ENCODE measurements at regions not wholly inside any gene's neighbourhood (a gene's known extent, or its start where the extent isn't known, plus 50 kb on each side); places are given as distances from the start of the nearest gene placed in this dataset.

GRCh38 chr2:18106841-18107240 is 228.4 kb downstream of the KCNS3 start:
- H4K20me1 ChIP-seq (replicated peaks; ENCODE audit: control insufficient read depth, extremely low read depth, insufficient read depth, low read length), result no peaks in the 10 kb centered on the region
- no peaks in the 10 kb centered on the region for H3K9me3 ChIP-seq (replicated peaks; ENCODE audit: control insufficient read depth, insufficient read depth, low read length)
- ChIA-PET POLR2A (no interaction called here), CTCF (no interaction called here)
- BruUV-seq (replicated peaks), result no TSS peak
- H3K4me1 ChIP-seq (ENCODE audit: control insufficient read depth, extremely low read depth, insufficient read depth, low read length), result no peaks in the 10 kb centered on the region
- TF ChIP-seq POLR2AphosphoS5 (IDR thresholded peaks at IDR 0.05; ENCODE audit: insufficient read depth, low read depth, low read length) (no peak), MAX (IDR thresholded peaks at IDR 0.05; ENCODE audit: insufficient read depth, insufficient read length) (no peak), FOS (IDR thresholded peaks at IDR 0.05; ENCODE audit: borderline replicate concordance, insufficient read depth, low read length) (no peak), CTCF (IDR thresholded peaks at IDR 0.05; ENCODE audit: extremely low read depth in 1 of 2, insufficient read depth in 1 of 2, low read depth in 1 of 2, low read length in 2 of 2) (no peak), MYC (IDR thresholded peaks at IDR 0.05; ENCODE audit: low read depth, low read length) (no peak), POLR2A (IDR thresholded peaks at IDR 0.05; ENCODE audit: low read depth, low read length) (no peak), EZH2 (IDR thresholded peaks at IDR 0.05; ENCODE audit: borderline replicate concordance, low read depth, low read length, severe bottlenecking) (no peak), GATA2 (IDR thresholded peaks at IDR 0.05; ENCODE audit: insufficient read depth, insufficient read length, low read depth, low read length) (no peak), JUN (IDR thresholded peaks at IDR 0.05; ENCODE audit: borderline replicate concordance, insufficient read depth, insufficient read length, low read depth) (no peak)
- intact Hi-C loops (cut with micrococcal nuclease) (no loop called here), dilution Hi-C loops (cut with MboI; ENCODE audit: extremely low pct_ligation_motif_present, low sequenced_read_pairs) (no loop called here)
- no peak overlapping the region for H3K9ac ChIP-seq (replicated peaks; ENCODE audit: extremely low read depth, insufficient read depth, low read length)
- H2AFZ ChIP-seq (ENCODE audit: low read depth, low read length), result no peak overlapping the region
- DNase-seq (ENCODE audit: low read depth, low spot score) (no peak), FAIRE-seq (no peak)
- no peak overlapping the region for H3K4me3 ChIP-seq (replicated peaks in 1 of 3; ENCODE audit: insufficient read depth in 1 of 3, low read depth in 1 of 3, low read length in 3 of 3)
- H3K4me2 ChIP-seq (ENCODE audit: insufficient read depth, low read length), result no peak overlapping the region
- no peaks in the 10 kb centered on the region for H3K27me3 ChIP-seq (ENCODE audit: control insufficient read depth in 2 of 2, insufficient read depth in 2 of 2, low read length in 2 of 2)
- H3K79me2 ChIP-seq (ENCODE audit: control insufficient read depth, insufficient read depth, low read length), result no peaks in the 10 kb centered on the region
- no peaks in the 10 kb centered on the region for H3K9me1 ChIP-seq (replicated peaks; ENCODE audit: control insufficient read depth, extremely low read depth, insufficient read depth, low read length)
- no peaks in the 10 kb centered on the region for H3K36me3 ChIP-seq (ENCODE audit: control insufficient read depth in 2 of 2, extremely low read depth in 1 of 2, insufficient read depth in 2 of 2, low read length in 2 of 2)
- no peak overlapping the region for H3K27ac ChIP-seq (ENCODE audit: insufficient read depth, low read depth, low read length)

Data from endothelial cell of umbilical vein (primary cell).